ENCODE measurements at regions not wholly inside any gene's neighbourhood (a gene's known extent, or its start where the extent isn't known, plus 50 kb on each side); places are given as distances from the start of the nearest gene placed in this dataset.

DNA sequence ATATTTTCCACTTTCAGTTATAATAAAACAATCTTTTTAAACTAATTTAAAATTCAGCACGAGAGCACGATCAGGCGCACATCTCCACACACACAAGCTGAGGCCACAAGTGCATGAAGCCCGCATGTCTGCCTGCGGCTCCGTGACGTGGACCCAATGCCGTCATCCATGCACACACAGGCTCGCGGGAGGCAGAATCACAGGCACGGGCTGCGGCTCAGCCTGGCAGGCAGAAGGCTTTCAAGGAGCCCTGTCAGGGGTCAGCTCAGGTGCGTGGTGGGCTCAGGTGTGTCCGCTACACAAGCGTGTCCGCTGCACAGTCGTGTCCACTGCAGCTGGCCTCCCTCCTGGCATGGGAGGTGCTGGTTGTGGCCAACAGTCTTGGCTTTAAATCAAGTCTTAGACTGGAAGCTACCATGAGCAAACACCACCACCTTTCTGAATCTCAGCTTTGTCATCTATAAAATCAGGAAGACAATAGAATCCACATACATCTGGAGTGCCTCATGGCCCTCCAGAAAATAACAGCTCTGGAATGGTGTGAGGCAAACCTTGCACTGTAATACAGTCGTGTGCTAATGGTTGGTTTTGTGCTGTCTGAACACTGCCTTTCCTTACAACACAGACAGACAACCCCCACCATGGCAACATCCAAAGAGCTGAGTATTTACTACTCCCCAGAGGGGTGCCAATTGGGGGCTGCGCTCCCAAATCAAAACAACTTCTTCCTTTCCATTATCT lies 210.1 kb downstream of the NDUFA10 start:
- TF ChIP-seq, protein P1, sequence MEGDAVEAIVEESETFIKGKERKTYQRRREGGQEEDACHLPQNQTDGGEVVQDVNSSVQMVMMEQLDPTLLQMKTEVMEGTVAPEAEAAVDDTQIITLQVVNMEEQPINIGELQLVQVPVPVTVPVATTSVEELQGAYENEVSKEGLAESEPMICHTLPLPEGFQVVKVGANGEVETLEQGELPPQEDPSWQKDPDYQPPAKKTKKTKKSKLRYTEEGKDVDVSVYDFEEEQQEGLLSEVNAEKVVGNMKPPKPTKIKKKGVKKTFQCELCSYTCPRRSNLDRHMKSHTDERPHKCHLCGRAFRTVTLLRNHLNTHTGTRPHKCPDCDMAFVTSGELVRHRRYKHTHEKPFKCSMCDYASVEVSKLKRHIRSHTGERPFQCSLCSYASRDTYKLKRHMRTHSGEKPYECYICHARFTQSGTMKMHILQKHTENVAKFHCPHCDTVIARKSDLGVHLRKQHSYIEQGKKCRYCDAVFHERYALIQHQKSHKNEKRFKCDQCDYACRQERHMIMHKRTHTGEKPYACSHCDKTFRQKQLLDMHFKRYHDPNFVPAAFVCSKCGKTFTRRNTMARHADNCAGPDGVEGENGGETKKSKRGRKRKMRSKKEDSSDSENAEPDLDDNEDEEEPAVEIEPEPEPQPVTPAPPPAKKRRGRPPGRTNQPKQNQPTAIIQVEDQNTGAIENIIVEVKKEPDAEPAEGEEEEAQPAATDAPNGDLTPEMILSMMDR (IDR thresholded peaks at IDR 0.05): no peak
- TF ChIP-seq EZH2 (IDR thresholded peaks at IDR 0.05): no peak
- TF ChIP-seq EZH2phosphoT487 (IDR thresholded peaks at IDR 0.05): no peak

Data from neural progenitor cell (in vitro differentiated cells).